Stimulated activated CD8-positive, alpha-beta memory T cell treated with anti-CD3 and anti-CD28 coated beads, Interleukin-15, amount 100 ng/mL, for 48 hours (primary cell): ENCODE measurements at regions not wholly inside any gene's neighbourhood (a gene's known extent, or its start where the extent isn't known, plus 50 kb on each side); places are given as distances from the start of the nearest gene placed in this dataset.

Experiments used
- DNase-seq, 2 donors: peaks; one replicate each; pipeline ENCODE4 v3.0.0-alpha.2; 2020; ENCODE audit warnings: low read depth in 2 of 2

DNA sequence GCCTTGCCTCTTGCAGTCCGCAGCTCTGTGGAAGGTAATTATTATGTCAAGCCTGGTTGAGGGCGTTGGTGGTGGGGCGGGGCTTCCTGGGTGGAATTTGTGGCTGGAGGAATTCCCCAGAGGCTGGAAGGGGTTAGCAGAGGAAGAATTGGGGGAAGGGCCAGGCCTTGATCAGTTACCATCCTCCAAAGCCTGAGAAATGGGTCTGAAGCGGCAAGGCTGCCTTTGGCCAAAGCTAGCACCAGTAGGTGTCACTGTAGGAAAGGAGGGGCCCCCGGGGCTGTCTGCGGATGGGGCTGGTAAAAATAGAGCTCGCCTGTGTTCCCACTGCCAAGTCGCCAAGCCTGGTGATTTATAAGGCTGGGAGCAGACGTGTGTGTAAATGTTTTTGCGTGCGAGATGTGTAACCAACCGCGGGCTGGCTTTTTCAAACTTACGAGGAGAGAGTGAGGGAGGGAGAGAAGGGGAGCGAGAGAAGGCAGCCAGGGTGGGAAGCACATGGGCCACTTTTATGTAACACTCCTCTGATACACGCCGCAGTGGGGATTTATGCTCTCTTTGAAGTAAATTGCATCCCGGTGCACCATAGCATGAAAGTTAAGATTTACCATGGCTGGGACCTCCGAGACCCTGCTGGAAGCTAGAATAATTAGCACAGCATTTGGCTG, 367.0 kb downstream of the BCOR start:
- DNase-seq: peak; percentile 29 to 30

DNA sequence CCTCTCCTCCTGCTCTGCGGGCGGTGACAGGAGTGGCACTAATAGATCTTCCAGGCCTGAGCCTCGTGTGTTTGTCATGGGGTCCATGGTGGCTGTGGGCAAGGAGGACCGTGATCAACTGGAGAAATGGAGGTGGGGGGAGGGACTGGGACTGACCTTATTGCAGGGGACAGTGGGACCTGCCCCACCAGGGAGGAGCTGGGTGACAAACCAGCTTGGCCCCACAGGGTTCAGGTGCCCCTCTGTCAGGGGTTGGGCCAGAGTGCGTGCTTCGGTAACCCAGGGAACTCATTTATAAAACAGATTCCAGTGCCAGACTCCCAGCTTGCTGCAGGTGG, 366.5 kb downstream of the BCOR start:
- no peak for DNase-seq

DNA sequence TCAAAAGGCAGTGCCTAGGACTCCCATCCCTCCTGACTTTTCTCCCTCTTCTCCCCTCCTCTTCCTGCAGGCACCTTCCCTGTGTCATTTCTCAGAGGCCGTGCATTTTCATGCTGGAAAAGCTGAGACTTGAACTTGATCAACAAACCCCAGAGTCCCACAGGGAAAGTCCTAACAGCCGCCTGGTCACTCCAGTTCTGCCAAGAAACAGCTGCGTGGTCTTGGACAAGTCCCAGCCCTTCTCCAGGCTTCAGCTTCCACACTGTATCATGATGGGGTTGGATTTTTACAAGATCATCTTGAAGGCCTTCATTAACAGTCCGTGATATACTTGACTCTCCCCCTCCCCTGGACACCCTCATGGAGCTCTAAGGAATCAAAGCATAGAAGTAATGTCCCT, 366.0 kb downstream of the BCOR start:
- no peak for DNase-seq

DNA sequence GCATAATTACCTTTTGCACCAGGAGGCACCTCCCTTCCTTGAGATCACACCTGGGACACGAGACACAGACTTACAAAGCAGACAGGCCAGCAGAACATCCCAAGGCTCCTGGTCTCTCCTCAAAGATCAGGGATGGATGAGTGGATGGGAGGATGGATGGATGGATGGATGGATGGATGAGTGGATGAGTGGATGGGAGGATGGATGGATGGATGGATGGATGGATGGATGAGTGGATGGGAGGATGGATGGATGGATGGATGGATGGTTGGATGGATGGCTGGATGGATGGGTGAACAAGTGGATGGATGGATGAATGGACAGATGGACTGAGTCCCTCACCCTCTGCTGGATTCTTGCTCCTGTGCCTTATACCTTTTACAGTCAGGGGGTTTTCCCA, 364.0 kb downstream of the BCOR start:
- DNase-seq: no peak

DNA sequence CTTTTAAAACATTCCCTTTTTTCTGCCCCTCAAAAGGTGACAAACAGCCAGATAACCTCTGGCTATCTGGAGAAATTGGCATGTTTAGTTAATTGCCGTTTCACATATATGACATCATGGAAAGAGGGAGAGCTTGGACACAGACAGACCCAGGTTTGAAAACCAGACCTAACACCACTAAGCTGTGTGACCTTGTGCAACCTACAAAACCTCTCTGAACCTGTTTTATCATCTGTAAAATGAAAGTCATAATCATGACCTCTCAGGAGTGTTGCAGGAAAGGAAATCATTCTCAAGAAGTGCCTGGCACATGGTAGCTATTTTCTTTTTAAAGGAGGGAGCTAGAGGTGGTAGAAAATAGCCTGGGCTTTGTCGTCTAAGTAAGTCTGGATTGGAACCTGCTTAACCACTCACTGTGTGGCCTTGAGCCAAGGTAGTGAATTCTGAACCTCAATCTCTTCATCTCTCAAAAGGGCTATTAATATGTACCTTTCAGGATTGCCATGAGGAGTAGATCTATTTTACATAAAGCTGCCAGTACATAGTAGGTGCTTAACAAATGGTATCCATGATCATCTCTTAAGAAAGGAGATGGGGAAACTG, 363.5 kb downstream of the BCOR start:
- no peak for DNase-seq

DNA sequence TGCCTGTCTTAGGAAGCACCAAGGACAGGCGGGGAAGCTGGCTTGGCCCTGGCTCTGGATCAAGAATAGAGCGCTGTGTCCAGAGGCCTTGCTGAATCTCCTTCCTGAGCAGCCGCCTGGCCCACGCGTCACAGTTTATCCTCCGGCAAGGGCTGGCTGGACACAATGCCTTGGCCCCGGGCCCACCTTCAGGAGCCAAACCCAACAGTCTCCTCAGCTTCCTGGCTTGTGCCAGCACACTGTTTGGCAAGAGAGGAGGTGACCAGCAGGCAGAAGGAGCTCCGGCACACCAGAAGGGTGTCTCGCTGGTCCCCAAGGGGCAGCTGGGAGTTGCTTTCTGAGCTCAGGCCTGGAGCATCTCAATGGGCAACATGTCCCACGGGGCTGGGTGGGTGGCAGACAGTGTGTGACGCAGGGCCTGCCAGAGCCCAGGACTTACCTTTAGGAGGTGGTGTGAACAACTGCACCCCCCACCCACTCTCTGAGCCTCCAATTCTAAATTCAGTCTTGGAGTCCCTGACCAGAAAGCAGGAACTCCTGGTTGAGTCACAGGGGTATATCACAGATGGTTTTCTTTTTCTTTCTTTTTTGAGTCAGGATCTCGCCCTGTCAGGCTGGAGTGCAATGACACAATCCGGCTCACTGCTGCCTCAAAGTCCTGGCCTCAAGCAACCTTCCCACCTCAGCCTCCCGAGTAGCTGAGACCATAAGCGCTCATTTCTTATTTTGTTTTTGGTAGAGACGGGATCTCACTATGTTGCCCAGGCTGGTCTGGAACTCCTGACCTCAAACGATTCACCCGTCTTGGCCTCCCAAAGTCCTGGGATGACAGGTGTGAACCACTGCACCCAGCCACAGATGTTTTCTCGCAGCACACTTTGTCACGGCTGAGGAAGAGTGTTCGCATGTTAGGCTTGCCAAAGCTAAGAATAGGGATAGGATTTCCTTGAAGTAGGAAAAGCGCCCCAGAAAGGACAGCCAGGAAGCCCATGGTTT, 361.2 kb downstream of the BCOR start:
- no peak for DNase-seq

DNA sequence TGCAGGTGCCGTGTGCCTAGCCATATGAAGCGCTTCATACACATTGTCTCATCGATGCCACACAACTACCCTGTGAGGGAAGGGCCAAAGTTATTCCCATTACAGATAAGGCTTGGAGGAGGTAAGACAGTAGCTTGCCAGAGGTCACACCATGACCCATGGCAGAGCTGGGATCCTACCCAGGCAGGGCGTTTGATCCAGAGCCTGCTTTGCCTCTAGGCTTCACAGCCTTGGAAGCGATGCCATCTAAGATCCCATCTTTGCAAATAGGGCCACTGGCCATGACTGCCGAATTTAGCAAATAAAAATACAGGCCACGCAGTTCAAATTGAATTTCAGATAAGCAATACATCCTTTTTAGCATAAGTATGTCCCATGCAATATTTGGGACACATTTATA, 358.2 kb downstream of the BCOR start:
- no peak for DNase-seq

DNA sequence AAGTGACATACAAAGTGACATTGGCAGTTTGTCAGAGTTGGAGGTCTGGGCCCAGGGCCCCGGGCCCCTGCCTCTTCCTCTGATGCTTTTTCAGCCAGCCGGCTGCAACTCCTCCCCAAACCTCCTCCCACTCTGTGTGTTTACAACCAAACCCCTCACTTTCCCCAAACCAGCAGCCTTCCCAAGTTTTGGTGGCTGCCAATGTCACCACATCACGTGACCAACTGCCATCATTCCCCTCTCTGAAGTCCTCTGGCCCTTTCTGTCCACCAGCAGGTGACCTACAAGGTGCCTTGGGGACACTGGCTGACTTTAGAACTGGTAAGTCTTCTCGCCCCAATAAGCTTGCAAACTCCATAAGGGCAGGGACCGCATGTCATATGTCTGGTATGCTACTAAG, 357.7 kb downstream of the BCOR start:
- no peak for DNase-seq

DNA sequence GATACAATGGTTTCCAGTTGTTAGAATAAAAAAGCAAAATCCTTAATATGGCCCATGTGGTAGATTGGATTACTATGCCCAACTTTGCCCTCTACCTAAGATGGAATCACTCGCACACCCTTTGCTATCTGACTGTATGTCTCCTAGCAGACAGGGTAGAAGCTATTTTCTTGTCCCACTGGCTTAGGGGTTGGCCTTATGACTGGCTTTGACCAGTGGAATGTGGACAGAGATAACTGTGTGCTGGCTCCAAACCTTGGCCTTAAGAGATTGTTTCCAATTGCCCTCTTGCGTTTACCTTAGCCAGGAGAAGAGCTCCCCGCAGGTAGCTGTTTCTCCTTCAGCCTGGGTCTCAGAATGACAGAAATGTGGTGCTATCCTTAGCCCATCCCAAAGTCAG, 355.9 kb downstream of the BCOR start:
- no peak for DNase-seq

DNA sequence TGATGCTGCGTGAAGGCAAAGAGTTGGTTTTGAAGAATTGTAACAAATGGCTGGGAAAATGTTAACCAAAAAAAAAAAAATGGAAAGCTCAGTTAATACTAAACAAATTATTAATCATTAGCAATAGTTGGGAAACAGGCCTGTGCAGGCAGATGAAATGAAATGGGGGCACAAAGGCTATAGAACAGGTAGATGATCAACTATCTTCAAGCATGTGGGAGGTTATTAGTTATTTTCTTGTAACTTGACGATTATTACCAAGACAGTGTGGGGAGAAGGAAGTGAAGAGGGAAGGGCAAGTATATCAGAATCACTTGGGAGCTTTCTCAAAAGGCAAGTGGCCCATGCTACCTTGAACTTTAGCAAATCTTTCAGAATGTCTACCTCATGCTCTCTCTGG, 351.9 kb downstream of the BCOR start:
- DNase-seq: no peak

DNA sequence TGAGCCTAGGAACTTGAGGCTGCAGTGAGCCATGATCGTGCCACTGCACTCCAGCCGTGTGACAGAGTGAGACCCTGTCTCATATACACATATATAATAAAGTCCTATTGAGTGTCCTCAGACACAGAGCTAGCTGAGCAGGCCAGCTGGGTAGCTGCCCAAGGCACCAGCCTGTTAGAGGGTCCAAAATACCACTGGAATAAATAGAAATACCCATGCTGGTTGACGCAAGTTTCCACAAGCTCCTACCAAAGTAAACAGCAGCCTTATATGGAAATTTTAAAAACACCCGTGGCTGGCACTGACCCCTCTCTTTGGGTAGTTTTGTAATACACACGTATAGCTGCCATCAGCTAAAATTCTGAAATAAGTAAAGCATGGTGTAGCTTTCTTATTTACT, 348.6 kb downstream of the BCOR start:
- DNase-seq: no peak

DNA sequence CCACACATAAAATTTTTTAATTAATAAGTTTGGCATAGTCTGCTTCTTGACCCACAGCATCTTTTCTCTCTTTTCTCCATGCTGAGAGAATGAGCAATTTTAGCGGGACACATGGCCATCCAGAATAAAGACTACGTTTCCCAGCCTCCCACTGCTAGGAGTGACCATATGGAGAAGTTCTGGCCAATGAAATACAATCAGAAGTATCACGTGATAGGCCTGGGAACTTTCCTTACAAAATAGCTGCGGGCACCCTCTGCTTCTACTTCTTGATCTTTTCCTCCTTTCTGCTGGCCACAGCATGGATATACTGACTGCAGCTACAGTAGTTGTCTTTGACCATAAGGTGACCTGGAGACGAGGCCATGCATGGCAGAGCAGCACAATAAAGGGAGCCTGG, 348.0 kb downstream of the BCOR start:
- DNase-seq: no peak

DNA sequence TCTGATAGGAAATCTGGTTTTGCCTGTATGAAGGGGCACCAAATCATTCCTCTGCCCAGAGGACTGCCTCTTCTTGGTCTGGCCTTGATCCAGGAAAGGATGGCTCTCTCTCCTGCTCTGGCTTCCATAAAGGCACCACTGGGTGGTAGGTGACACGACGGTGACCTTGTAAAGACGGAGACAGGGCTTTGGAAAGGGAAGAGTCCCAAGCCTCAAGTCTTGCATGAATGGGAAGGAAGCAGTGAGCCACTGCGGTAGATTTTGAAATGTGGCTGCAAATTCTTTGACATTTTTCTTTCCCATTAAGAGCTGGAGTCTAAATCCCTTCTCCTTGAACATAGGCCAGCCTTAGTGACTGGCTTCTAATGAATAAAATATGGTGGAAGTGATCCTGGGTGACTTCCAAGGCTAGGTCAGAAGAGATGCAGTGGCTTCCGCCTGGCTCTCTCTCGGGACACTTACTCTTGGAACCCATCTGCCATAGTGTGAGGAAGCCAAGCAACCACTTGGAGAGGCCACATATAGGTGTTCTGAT, 347.4 kb downstream of the BCOR start:
- no peak for DNase-seq

DNA sequence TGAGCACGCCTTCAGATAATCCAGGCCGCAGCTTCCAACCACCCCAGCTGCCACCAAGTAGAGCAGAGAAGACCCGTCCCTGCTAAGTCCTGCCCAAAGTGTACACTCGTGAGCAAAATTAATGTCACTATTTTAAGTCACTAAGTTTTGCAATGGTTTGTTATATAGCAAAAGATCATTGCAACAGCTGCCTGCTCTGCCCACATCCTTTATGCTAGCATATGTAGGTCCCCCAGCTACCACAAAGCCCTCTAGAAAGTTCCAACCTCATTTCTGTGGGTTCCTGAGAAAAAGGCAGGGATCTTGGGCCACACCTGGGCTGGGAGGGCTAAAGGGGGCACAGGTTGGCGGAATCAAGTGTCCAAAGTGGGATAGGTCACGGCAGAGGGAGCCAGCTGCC, 346.9 kb downstream of the BCOR start:
- DNase-seq: no peak

DNA sequence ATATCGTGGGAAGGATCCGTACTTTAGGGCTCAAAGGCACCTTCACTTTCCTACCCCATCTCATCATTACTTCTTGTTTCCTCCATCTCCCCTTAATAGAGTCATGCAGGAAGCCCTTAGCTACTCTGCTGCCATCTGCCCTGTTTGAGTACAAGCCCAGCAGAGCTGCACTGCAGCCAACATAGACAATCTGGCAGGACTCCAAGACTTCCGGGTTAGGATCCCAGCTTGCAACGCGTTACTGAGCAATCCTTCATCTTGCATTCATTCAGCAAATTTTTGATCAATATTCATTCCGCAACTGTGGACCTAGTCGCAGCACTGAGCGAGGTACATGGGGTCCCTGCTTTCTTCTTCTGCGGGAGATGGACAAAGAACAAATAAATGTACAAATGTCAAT, 344.9 kb downstream of the BCOR start:
- DNase-seq: no peak

DNA sequence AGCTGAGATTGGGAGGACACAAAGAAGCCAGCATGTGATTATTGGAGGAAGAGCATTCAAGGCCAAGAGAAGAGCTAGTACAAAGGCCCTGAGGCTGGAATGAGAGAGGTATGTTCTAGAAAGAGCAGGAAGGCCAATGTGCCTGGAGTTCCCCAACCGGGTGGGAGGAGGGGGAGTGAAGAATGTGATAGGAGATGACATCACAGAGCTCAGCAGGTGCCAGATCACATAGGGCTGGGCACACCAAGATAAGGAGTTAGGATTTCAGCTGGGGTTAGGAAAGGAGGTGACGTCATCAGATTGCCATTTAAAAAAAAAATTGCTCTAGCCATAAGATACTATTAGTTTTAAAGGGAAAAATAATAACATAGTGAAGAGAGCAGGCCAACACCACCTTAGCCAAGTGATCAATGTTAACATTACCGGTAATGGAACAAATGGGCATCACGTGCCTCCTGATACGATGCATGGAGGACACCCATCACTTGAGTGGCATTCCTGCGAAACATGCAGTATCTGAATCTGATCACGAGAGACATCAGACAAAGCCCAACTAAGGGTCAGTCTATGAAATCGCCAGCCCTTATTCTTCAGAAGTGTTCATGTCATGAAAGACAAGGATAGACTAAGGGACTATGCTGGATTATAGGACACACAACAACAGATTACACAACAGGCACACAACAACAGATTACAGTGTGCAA, 344.3 kb downstream of the BCOR start:
- no peak for DNase-seq

DNA sequence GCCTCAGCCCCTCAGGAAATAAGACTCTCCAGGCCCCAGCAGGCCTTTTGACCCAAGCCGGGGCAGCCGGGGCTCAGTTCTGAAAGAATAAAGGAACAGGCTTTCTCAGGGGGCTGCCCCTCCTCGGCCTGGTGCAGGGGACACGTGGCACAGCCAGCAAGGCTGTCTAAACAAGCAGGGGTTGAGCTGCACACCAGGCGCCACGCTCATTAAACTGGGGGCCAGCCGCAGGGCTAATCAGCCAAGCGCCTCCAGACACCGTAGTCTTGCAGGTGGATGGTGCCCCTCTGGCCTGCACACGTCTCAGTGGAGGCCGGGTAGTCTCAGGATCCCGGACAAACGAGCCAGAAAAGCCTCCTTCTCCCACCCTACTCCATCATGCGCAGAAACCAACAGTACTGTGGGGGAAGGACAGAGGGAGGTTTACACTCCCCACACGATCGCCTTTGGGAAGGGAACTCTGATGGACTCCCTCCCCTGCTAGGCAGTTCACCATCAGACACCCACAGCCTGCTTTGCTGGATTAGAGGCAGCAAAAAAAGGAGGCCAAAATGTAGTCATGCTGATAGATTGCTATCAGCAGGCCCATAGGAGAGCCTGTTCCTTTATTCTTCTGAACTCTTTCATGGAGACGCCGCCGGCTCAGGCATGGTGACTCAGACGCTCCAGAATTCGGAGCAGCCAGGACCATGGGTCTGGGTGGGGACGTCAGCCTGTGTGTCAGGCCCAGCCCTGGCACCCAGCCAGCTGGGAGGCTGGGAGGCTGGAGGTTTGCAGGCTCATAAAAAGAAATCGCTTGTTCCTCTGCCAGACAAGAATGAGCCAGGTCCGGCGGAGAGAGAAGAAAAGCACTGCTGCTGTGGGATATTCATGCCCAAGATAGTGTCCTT, 342.4 kb downstream of the BCOR start:
- DNase-seq: no peak

DNA sequence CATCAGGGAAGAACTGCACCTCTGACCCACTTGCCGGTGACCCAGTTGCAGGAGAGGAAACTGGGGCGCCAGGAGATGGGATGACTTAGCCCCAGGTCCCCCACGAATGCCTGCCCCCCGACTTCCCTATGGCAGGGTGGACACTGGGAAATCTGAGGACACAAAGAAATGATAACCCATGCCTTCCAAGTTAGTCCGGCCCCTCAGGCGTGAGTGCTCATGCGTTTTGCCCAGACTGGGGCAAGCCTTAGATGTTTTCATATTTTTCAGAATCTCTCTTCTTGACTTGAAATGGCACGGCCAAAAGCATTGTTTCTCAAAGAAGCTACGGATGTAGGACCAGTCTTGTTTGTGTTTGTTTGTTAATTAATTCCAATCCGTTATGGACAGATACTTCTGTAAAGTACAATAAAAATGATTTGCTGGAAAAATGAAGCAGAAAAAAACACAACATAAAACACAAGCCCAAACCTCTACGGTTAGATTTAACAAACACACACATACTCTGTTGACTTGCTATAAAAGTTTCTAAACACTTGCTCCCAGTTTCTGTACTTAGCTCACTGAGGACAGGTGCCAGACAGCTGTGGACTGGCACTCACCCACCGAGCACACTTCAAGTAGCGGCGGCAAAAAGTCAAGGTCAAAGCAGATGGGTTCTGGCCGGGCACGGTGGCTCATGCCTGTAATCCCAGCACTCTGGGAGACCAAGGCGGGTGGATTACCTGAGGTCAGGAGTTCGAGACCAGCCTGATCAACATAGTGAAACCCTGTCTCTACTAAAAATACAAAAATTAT, 341.5 kb downstream of the BCOR start:
- DNase-seq: no peak

DNA sequence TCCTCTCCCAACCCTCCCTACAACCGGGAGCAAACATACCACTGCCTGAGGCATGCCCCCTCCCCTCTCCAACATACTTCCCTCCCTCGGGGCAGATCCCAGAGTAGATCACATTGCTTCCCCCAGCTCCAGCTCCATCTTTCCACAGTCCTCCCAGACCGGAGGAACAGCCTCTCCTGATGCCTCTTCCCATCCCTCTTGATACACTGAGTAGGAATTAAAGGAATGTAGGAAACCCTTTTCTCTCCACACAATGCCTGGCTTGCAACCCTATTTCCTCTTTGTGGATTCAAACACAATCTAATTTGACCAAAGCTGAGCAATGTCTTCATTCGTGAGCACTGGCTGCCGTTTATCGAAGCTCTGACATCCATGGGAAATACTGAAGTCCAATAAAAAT, 339.8 kb downstream of the BCOR start:
- no peak for DNase-seq
